Spleen (tissue), 11 donors: ENCODE measurements at regions not wholly inside any gene's neighbourhood (a gene's known extent, or its start where the extent isn't known, plus 50 kb on each side); places are given as distances from the start of the nearest gene placed in this dataset.

Experiments
- DNase-seq: peaks from one replicate; pipeline ENCODE4 v3.0.0-alpha.2; 2020
- H3K27ac ChIP-seq, 8 donors: fragments of 200-600 bp; sonication (generic) in 7 of 8; 1 replicate in 4 of 8; 2 replicates in 4 of 8; pipeline versions ENCODE4 v1.5.0 to v1.8.0; 2016 to 2021; ENCODE audit warnings: inconsistent platforms in 4 of 8, mild to moderate bottlenecking in 4 of 8, moderate library complexity in 1 of 8
- H3K27me3 ChIP-seq, 7 donors: fragments of 200-600 bp; sonication (generic) in 6 of 7; replicated peaks in 1 of 7; 1 replicate in 4 of 7; 2 replicates in 3 of 7; pipeline versions ENCODE4 v1.5.0 to v1.8.0; 2016 to 2021; ENCODE audit warnings: inconsistent platforms in 3 of 7, mild to moderate bottlenecking in 1 of 7
- H3K36me3 ChIP-seq, 6 donors: fragments of 200-600 bp; sonication (generic) in 5 of 6; 1 replicate in 4 of 6; 2 replicates in 2 of 6; pipeline versions ENCODE4 v1.5.0 to v1.8.0; 2016 to 2021; ENCODE audit warnings: inconsistent platforms in 2 of 6
- H3K4me1 ChIP-seq, 6 donors: fragments of 200-600 bp; sonication (generic) in 5 of 6; 1 replicate in 3 of 6; 2 replicates in 3 of 6; pipeline versions ENCODE4 v1.5.0 to v1.8.0; 2016 to 2021; ENCODE audit warnings: inconsistent platforms in 3 of 6
- H3K4me3 ChIP-seq, 8 donors: fragments of 200-600 bp; sonication (generic) in 7 of 8; 1 replicate in 4 of 8; 2 replicates in 4 of 8; pipeline versions ENCODE4 v1.5.0 to v1.8.0; 2016 to 2021; ENCODE audit warnings: inconsistent platforms in 4 of 8, mild to moderate bottlenecking in 4 of 8, moderate library complexity in 2 of 8
- H3K9me3 ChIP-seq, 8 donors: fragments of 200-600 bp; sonication (generic) in 7 of 8; 1 replicate in 4 of 8; 2 replicates in 4 of 8; pipeline versions ENCODE4 v1.5.0 to v1.8.0; 2016 to 2021; ENCODE audit warnings: inconsistent platforms in 4 of 8
- CTCF ChIP-seq, 11 experiments: fragments of 200-600 bp in 7 of 11; fragments of 450-650 bp in 4 of 11; sonication (generic) in 4 of 11; IDR thresholded peaks in 8 of 11; conservative IDR thresholded peaks in 3 of 11; 1 replicate in 7 of 11; 2 replicates in 4 of 11; pipeline versions ENCODE4 v1.4.0 to v1.8.0; 2016 to 2021; ENCODE audit warnings: antibody characterized with exemption in 11 of 11, inconsistent platforms in 4 of 11, mild to moderate bottlenecking in 1 of 11
- POLR2A ChIP-seq, 3 donors: fragments of 450-650 bp; IDR thresholded peaks; one replicate each; pipeline ENCODE4 v1.5.1; 2017; ENCODE audit warnings: antibody characterized with exemption in 3 of 3, mild to moderate bottlenecking in 1 of 3
- POLR2AphosphoS5 ChIP-seq, 3 donors: sonication (generic); formaldehyde crosslinking; IDR thresholded peaks; one replicate each; pipeline ENCODE4 v1.5.1; 2017; ENCODE audit warnings: antibody characterized with exemption in 3 of 3
- WGBS, 5 donors: extraction: QIAGEN DNeasy Blood & Tissue Kit in 3 of 5; methylation state at CpG; one replicate each; pipeline versions ENCODE4 v1.1.5 to v1.1.7; 2013 to 2018; 5-methylcytosine and 5-hydroxymethylcytosine counted together
- intact Hi-C: fragments of 100-400 bp; cut with DNase I; formaldehyde crosslinking; loops from one replicate; pipeline ENCODE4 v1.15.0; 2023; ENCODE audit warnings: low total_unique reads
- donor health status: healthy with polysubstance abuse.
- donor health status: DM: no; HTN: no; CAD: no; lungs with moderate emphysema.
- donor health status: DM: no; HTN: no; CAD: no.
- donor health status: Bipolar disorder and iron deficiency.
- donor health status: healthy.
- donor health status: DM: no; HTN: no; CAD: no.
- donor health status: DM: yes; HTN: yes; CAD: no.

DNA sequence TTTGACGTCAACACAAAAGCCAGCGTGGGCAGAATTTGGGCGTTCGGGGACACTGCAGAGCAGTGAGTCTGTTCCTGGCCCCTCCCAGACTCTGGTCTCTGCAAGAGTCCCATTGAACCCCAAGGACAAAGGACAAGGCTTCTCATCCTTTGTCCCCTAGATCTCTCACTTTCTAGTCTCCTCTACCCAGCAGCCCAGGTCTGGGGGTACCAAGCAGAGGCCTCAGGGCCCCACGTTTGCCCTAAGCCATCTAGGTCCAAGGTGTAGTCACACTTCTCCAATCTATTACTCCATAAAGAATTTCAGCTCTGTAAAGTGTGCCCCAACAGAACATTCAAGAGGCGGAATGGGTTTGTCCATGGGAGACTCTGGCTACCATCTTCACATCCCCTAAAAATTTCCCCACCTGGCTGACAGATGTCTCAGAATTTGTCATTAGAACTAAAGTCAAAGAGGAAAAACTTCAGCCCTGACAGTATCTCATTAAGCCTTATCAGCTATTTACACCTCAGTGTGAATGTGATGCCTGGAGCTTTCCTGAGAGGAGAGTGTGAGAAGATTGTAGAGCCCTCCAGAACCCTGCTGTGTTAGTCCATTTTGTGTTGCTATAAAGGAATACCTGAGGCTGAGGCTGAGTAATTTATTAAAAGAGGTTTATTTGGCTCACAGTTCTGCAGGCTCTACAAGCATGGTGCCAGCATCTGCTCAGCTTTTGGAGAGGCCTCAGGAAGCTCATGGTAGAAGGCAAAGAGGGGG lies 81.4 kb upstream of the HABP2 start:
- no peaks in the 10 kb centered on the region for H3K27me3 ChIP-seq
- no peaks in the 10 kb centered on the region for H3K36me3 ChIP-seq
- TF ChIP-seq POLR2AphosphoS5 (IDR thresholded peaks at IDR 0.05) (no peak), POLR2A (IDR thresholded peaks at IDR 0.05) (no peak), CTCF (IDR thresholded peaks at IDR 0.05 in 8 of 11, conservative IDR thresholded peaks at IDR 0.05 in 3 of 11) (no peak)
- H3K9me3 ChIP-seq, result no peaks in the 10 kb centered on the region
- H3K4me3 ChIP-seq, result no peak overlapping the region
- no peak overlapping the region for H3K27ac ChIP-seq
- intact Hi-C loops, result no loop called here
- H3K4me1 ChIP-seq, result no peaks in the 10 kb centered on the region
- DNase-seq, result no peak
- 83 to 96% (median 90%) methylated on average over 6 of the region's 6 CpGs for WGBS, 5 donors

DNA sequence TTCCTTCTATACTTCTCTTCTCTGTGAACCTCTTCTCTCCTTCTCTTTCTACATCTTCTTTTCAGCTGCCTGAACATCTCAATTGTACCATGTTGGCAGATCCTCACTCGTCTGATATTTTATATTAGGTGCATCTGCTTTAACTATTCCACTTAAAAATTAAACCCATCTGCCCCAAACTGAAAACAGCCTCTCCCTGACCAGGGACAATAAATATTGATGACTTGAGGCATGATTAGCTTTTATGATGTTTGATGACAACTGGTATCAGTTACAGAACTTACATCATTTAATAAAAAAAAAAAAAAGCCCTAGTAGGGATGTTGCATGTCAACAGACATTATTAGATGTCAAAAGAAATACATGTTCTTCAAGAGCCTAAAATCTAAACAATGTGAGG lies 79.8 kb upstream of the HABP2 start:
- Histone ChIP-seq H3K9me3 (peaks cover 0 to 4% (median 0%) of the 10 kb centered on the region in 8 donors), H3K4me3 (no peak overlapping the region), H3K4me1 (no peaks in the 10 kb centered on the region), H3K27ac (no peak overlapping the region), H3K27me3 (no peaks in the 10 kb centered on the region), H3K36me3 (no peaks in the 10 kb centered on the region)
- intact Hi-C loops, result no loop called here
- 69 to 87% (median 77%) methylated on average over 1 of the region's 1 CpG for WGBS, 5 donors
- no peak for DNase-seq
- TF ChIP-seq CTCF (IDR thresholded peaks at IDR 0.05 in 8 of 11, conservative IDR thresholded peaks at IDR 0.05 in 3 of 11) (no peak), POLR2AphosphoS5 (IDR thresholded peaks at IDR 0.05) (no peak), POLR2A (IDR thresholded peaks at IDR 0.05) (no peak)

- no peak overlapping the region for H3K27ac ChIP-seq
- H3K9me3 ChIP-seq, result peaks cover 0 to 12% (median 2%) of the 10 kb centered on the region in 8 donors
- no peaks in the 10 kb centered on the region for H3K27me3 ChIP-seq
- H3K4me3 ChIP-seq, result no peak overlapping the region
- no peak for TF ChIP-seq POLR2AphosphoS5 (IDR thresholded peaks at IDR 0.05)
- TF ChIP-seq POLR2A (IDR thresholded peaks at IDR 0.05), result no peak
- H3K4me1 ChIP-seq, result no peaks in the 10 kb centered on the region
- DNase-seq, result no peak
- 82 to 91% (median 89%) methylated on average over 3 of the region's 3 CpGs for WGBS, 5 donors
- intact Hi-C loops, result no loop called here
- no peaks in the 10 kb centered on the region for H3K36me3 ChIP-seq
These were observed 79.0 kb upstream of the HABP2 start for GRCh38 chr10:113473851-113474250.

DNA sequence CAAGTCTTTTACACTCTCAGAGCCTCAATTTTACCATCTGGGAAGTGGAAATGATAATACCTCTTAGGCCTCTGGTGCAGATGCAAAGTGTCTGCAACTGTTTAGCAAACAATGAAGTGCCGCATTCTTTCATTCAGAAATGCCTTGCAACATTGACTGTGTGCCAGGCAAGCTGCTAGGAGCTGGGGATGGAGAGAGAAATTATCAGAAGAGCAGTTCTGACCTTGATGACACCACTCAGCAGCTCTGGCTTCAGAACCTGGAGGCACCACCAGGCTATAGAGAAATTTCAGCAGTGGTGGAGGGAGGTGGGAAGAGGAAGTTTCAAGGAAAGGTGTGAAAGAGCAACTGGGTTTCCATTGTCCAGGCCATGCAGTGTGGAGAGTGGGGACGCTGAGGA lies 78.1 kb upstream of the HABP2 start:
- H3K9me3 ChIP-seq, result peaks cover 0 to 21% (median 11%) of the 10 kb centered on the region in 8 donors
- H3K36me3 ChIP-seq, result no peaks in the 10 kb centered on the region
- intact Hi-C loops, result no loop called here
- WGBS, 5 donors, result 71 to 89% (median 73%) methylated on average over 2 of the region's 2 CpGs
- DNase-seq, result no peak
- no peak overlapping the region for H3K4me3 ChIP-seq
- TF ChIP-seq POLR2AphosphoS5 (IDR thresholded peaks at IDR 0.05) (no peak), POLR2A (IDR thresholded peaks at IDR 0.05) (no peak), CTCF (IDR thresholded peaks at IDR 0.05 in 8 of 11, conservative IDR thresholded peaks at IDR 0.05 in 3 of 11) (no peak)
- H3K4me1 ChIP-seq, result no peaks in the 10 kb centered on the region
- no peaks in the 10 kb centered on the region for H3K27me3 ChIP-seq
- H3K27ac ChIP-seq, result no peak overlapping the region
